ENCODE measurements at regions not wholly inside any gene's neighbourhood (a gene's known extent, or its start where the extent isn't known, plus 50 kb on each side); places are given as distances from the start of the nearest gene placed in this dataset.

- DNase-seq: no peak
- H3K36me3 ChIP-seq (ENCODE audit: low read depth, low read length): no peaks in the 10 kb centered on the region
- BruUV-seq (replicated peaks): no TSS peak
- H3K79me2 ChIP-seq (ENCODE audit: low read length): no peaks in the 10 kb centered on the region
- H3F3A ChIP-seq (ENCODE audit: low read length, unreplicated experiment): no peaks in the 10 kb centered on the region
- no peak for ATAC-seq
- no peaks in the 10 kb centered on the region for H3K9me2 ChIP-seq (replicated peaks; ENCODE audit: low read length)
- no peak overlapping the region for H3K4me2 ChIP-seq (ENCODE audit: low read length)
- intact Hi-C loops (cut with micrococcal nuclease): no loop called here
- no peaks in the 10 kb centered on the region for H4K20me1 ChIP-seq (ENCODE audit: low read length)
- H2AFZ ChIP-seq (ENCODE audit: low read length): no peak overlapping the region
- no peak overlapping the region for H3K27ac ChIP-seq (ENCODE audit: low read length)
- no peaks in the 10 kb centered on the region for H3K27me3 ChIP-seq (ENCODE audit: low read length)
- POLR2A ChIA-PET (ENCODE audit: unreplicated experiment): no interaction called here
- no peak overlapping the region for H3K4me3 ChIP-seq (ENCODE audit: low read length)
- no peaks in the 10 kb centered on the region for H3K9me3 ChIP-seq (ENCODE audit: low read length)
- TF ChIP-seq EZH2phosphoT487 (IDR thresholded peaks at IDR 0.05; ENCODE audit: borderline replicate concordance, low read length) (no peak), EZH2 (IDR thresholded peaks at IDR 0.05; ENCODE audit: low read length, unreplicated experiment) (no peak)
- TF ChIP-seq, protein P1, sequence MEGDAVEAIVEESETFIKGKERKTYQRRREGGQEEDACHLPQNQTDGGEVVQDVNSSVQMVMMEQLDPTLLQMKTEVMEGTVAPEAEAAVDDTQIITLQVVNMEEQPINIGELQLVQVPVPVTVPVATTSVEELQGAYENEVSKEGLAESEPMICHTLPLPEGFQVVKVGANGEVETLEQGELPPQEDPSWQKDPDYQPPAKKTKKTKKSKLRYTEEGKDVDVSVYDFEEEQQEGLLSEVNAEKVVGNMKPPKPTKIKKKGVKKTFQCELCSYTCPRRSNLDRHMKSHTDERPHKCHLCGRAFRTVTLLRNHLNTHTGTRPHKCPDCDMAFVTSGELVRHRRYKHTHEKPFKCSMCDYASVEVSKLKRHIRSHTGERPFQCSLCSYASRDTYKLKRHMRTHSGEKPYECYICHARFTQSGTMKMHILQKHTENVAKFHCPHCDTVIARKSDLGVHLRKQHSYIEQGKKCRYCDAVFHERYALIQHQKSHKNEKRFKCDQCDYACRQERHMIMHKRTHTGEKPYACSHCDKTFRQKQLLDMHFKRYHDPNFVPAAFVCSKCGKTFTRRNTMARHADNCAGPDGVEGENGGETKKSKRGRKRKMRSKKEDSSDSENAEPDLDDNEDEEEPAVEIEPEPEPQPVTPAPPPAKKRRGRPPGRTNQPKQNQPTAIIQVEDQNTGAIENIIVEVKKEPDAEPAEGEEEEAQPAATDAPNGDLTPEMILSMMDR (conservative IDR thresholded peaks at IDR 0.05; ENCODE audit: low read depth, low read length): no peak
- no peak overlapping the region for H3K9ac ChIP-seq (ENCODE audit: low read length)
- CTCF ChIA-PET: no interaction called here
- no peaks in the 10 kb centered on the region for H3K4me1 ChIP-seq (ENCODE audit: insufficient read depth, low read length)
These were observed 687.9 kb upstream of the ACVR2A start for GRCh38 chr2:147156970-147157369.

- Histone ChIP-seq H3K36me3 (ENCODE audit: low read depth, low read length) (no peaks in the 10 kb centered on the region), H3K79me2 (ENCODE audit: low read length) (no peaks in the 10 kb centered on the region), H3K4me3 (ENCODE audit: low read length) (no peak overlapping the region), H3K27me3 (ENCODE audit: low read length) (no peaks in the 10 kb centered on the region), H3K27ac (ENCODE audit: low read length) (no peak overlapping the region), H3K4me2 (ENCODE audit: low read length) (peak overlapping the region; percentile 69), H2AFZ (ENCODE audit: low read length) (no peak overlapping the region), H3K4me1 (ENCODE audit: insufficient read depth, low read length) (peaks cover 9% of the 10 kb centered on the region), H3K9me2 (replicated peaks; ENCODE audit: low read length) (no peaks in the 10 kb centered on the region), H3K9me3 (ENCODE audit: low read length) (no peaks in the 10 kb centered on the region), H3K9ac (ENCODE audit: low read length) (no peak overlapping the region), H3F3A (ENCODE audit: low read length, unreplicated experiment) (no peaks in the 10 kb centered on the region), H4K20me1 (ENCODE audit: low read length) (no peaks in the 10 kb centered on the region)
- DNase-seq: no peak
- BruUV-seq (replicated peaks): no TSS peak
- ChIA-PET CTCF (no interaction called here), POLR2A (ENCODE audit: unreplicated experiment) (interaction anchor here (0.7 kb wide), 1 partner anchor 29 kb away, joined by 3 read pairs; no protein-coding TSS in a partner anchor)
- TF ChIP-seq EZH2phosphoT487 (IDR thresholded peaks at IDR 0.05; ENCODE audit: borderline replicate concordance, low read length) (no peak), EZH2 (IDR thresholded peaks at IDR 0.05; ENCODE audit: low read length, unreplicated experiment) (no peak)
- TF ChIP-seq, protein P1 (conservative IDR thresholded peaks at IDR 0.05; ENCODE audit: low read depth, low read length): no peak
- intact Hi-C loops (cut with micrococcal nuclease): no loop called here
- ATAC-seq: no peak
These were observed 694.6 kb upstream of the ACVR2A start for GRCh38 chr2:147150241-147150635.

GRCh38 chr2:147149575-147150240 lies 695.1 kb upstream of the ACVR2A start:
- BruUV-seq (replicated peaks): no TSS peak
- H3K27me3 ChIP-seq (ENCODE audit: low read length): no peaks in the 10 kb centered on the region

More at GRCh38 chr2:147149575-147150240, 695.1 kb upstream of the ACVR2A start:
- no peaks in the 10 kb centered on the region for H3K79me2 ChIP-seq (ENCODE audit: low read length)
- peak overlapping the region; percentile 69 for H3K4me2 ChIP-seq (ENCODE audit: low read length)
- H3K4me3 ChIP-seq (ENCODE audit: low read length): no peak overlapping the region
- ATAC-seq (peak; percentile 88), DNase-seq (peak; percentile 70)
- no peaks in the 10 kb centered on the region for H4K20me1 ChIP-seq (ENCODE audit: low read length)
- H3F3A ChIP-seq (ENCODE audit: low read length, unreplicated experiment): no peaks in the 10 kb centered on the region
- intact Hi-C loops (cut with micrococcal nuclease): no loop called here
- POLR2A ChIA-PET (ENCODE audit: unreplicated experiment): interaction anchor here (0.7 kb wide), 1 partner anchor 30 kb away, joined by 3 read pairs; no protein-coding TSS in a partner anchor
- H3K4me1 ChIP-seq (ENCODE audit: insufficient read depth, low read length): peaks cover 9% of the 10 kb centered on the region
- 0 out of 2 replicates have a peak overlapping the region, but pooled peaks have one; percentile 17 for H2AFZ ChIP-seq (ENCODE audit: low read length)
- H3K27ac ChIP-seq (ENCODE audit: low read length): no peak overlapping the region
- H3K9ac ChIP-seq (ENCODE audit: low read length): no peak overlapping the region
- no peaks in the 10 kb centered on the region for H3K9me3 ChIP-seq (ENCODE audit: low read length)
- no peaks in the 10 kb centered on the region for H3K9me2 ChIP-seq (replicated peaks; ENCODE audit: low read length)
- CTCF ChIA-PET: no interaction called here
- no peaks in the 10 kb centered on the region for H3K36me3 ChIP-seq (ENCODE audit: low read depth, low read length)
- TF ChIP-seq EZH2 (IDR thresholded peaks at IDR 0.05; ENCODE audit: low read length, unreplicated experiment): no peak
- TF ChIP-seq EZH2phosphoT487 (IDR thresholded peaks at IDR 0.05; ENCODE audit: borderline replicate concordance, low read length): no peak

All from PC-3 (cell line).